ENCODE measurements at regions not wholly inside any gene's neighbourhood (a gene's known extent, or its start where the extent isn't known, plus 50 kb on each side); places are given as distances from the start of the nearest gene placed in this dataset.

DNA sequence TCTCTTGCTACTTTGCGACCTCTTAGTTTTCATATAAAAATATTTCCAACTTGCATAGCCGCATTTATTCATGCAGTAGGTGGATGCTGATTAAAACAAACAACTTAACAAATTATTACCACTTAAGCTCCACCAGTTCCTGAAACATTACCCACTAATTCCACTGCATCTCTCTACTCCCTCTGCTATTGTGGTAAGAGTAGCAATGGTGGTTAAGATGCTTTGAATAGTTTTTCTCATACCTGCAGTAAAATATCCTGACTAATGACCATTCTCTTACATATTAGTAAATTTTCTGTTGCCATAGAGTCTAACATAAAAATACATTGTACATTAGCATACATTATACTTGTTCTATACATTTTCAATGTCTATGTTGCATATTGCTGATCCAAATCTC, 397.6 kb upstream of the PLSCR5 start:
- TF ChIP-seq TAF1 (IDR thresholded peaks at IDR 0.05; ENCODE audit: borderline replicate concordance, insufficient read depth, low read length) (no peak), REST (IDR thresholded peaks at IDR 0.05; ENCODE audit: insufficient read depth in 1 of 2, low read depth in 2 of 2, low read length in 2 of 2) (no peak), SIN3A (IDR thresholded peaks at IDR 0.05; ENCODE audit: borderline replicate concordance, insufficient read depth, low read length) (no peak), FOXP2 (optimal IDR thresholded peaks at IDR 0.05; ENCODE audit: borderline replicate concordance, extremely low read depth, extremely low read length, insufficient read depth) (no peak), POLR2AphosphoS5 (IDR thresholded peaks at IDR 0.05; ENCODE audit: low read depth, low read length) (no peak)

GRCh38 chr3:147000274-147000673, 395.1 kb upstream of the PLSCR5 start:
- no peak for TF ChIP-seq REST (IDR thresholded peaks at IDR 0.05; ENCODE audit: insufficient read depth in 1 of 2, low read depth in 2 of 2, low read length in 2 of 2)
- no peak for TF ChIP-seq FOXP2 (optimal IDR thresholded peaks at IDR 0.05; ENCODE audit: borderline replicate concordance, extremely low read depth, extremely low read length, insufficient read depth)

- TF ChIP-seq SIN3A (IDR thresholded peaks at IDR 0.05; ENCODE audit: borderline replicate concordance, insufficient read depth, low read length) (no peak), POLR2AphosphoS5 (IDR thresholded peaks at IDR 0.05; ENCODE audit: low read depth, low read length) (no peak), REST (IDR thresholded peaks at IDR 0.05; ENCODE audit: insufficient read depth in 1 of 2, low read depth in 2 of 2, low read length in 2 of 2) (no peak)
These were observed 386.8 kb upstream of the PLSCR5 start for GRCh38 chr3:146991907-146992306.

DNA sequence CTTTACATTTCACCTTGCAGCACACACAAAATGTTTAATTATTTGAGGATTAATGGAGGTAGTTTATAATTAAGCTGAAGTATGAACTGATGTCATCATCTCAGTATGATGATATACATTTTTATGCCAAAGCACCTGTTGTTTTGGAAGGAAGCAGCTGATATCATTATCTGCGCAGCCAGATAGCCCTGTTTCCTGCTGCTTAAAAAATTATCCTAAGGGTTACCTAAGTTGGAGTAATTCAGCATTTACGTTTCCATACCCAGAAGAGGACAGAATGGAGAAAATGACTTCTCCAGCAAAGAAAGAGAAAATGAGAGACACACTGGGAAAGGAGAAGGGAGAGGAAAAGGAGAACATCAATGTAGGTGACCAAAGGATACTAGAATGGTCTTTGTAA, 370.3 kb upstream of the PLSCR5 start:
- TF ChIP-seq REST (IDR thresholded peaks at IDR 0.05; ENCODE audit: insufficient read depth in 1 of 2, low read depth in 2 of 2, low read length in 2 of 2) (no peak), FOXP2 (optimal IDR thresholded peaks at IDR 0.05; ENCODE audit: borderline replicate concordance, extremely low read depth, extremely low read length, insufficient read depth) (no peak)

DNA sequence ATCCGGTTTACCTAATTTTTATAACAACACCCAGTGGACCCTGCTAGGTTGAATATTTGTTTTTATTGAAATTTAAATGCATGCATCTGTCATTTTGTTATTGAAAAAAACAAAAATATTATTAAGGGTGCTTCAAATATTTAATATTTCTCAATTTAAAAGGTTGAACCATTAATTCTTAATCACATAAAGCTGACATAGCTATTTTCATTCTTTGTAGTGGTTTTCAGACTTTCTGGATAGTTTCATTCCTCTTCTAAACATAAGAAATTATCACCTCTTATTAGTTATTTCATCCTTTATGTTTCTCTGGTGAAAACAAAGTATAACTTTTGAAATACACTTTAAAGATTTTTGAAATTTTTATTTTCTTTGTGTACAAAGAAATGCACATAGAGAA, 369.9 kb upstream of the PLSCR5 start:
- TF ChIP-seq TAF1 (IDR thresholded peaks at IDR 0.05; ENCODE audit: borderline replicate concordance, insufficient read depth, low read length) (no peak), SIN3A (IDR thresholded peaks at IDR 0.05; ENCODE audit: borderline replicate concordance, insufficient read depth, low read length) (no peak), POLR2AphosphoS5 (IDR thresholded peaks at IDR 0.05; ENCODE audit: low read depth, low read length) (no peak), FOXP2 (optimal IDR thresholded peaks at IDR 0.05; ENCODE audit: borderline replicate concordance, extremely low read depth, extremely low read length, insufficient read depth) (no peak), REST (IDR thresholded peaks at IDR 0.05; ENCODE audit: insufficient read depth in 1 of 2, low read depth in 2 of 2, low read length in 2 of 2) (no peak)

Measured in PFSK-1 (cell line).